ENCODE measurements at regions not wholly inside any gene's neighbourhood (a gene's known extent, or its start where the extent isn't known, plus 50 kb on each side); places are given as distances from the start of the nearest gene placed in this dataset.

GRCh38 chr3:72345237-72345878 is 502.9 kb downstream of the SHQ1 start:
- H3K4me3 ChIP-seq (ENCODE audit: low read depth in 2 of 2, low read length in 1 of 2): no peak overlapping the region
- no peak overlapping the region for H3K4me2 ChIP-seq
- no peak for DNase-seq
- peaks cover 2 to 17% of the 10 kb centered on the region in 2 experiments; a peak in 3 of 4 replicates for H3K4me1 ChIP-seq (ENCODE audit: control insufficient read depth in 1 of 2, insufficient read depth in 2 of 2, low read depth in 1 of 2, low read length in 1 of 2)
- H3K27me3 ChIP-seq (ENCODE audit: insufficient read depth): no peaks in the 10 kb centered on the region; the same call in 1 of the 2 replicates
- H3F3A ChIP-seq (replicated peaks; ENCODE audit: insufficient read depth): peaks cover 28% of the 10 kb centered on the region
- H3K9ac ChIP-seq: no peak overlapping the region
- ChIA-PET CTCF (no interaction called here), POLR2A (no interaction called here)
- no peak overlapping the region for H2AFZ ChIP-seq (ENCODE audit: low read depth)
- peaks cover 18% of the 10 kb centered on the region; the same call in 1 of the 2 replicates for H4K20me1 ChIP-seq (ENCODE audit: insufficient read depth)
- no peaks in the 10 kb centered on the region for H3K36me3 ChIP-seq (replicated peaks in 1 of 2; ENCODE audit: control insufficient read depth in 1 of 2, insufficient read depth in 2 of 2, low read length in 1 of 2)
- 86% methylated on average over 7 of the region's 7 CpGs for WGBS (ENCODE audit: low lambda C conversion rate)
- H3K27ac ChIP-seq (ENCODE audit: low read depth in 2 of 2, low read length in 1 of 2): no peak overlapping the region
- no peaks in the 10 kb centered on the region for H3K9me2 ChIP-seq
- no peaks in the 10 kb centered on the region for H3K9me3 ChIP-seq
- TF ChIP-seq GATA2 (CRISPR knock-in tag; IDR thresholded peaks at IDR 0.05): no peak
- TF ChIP-seq EP300 (IDR thresholded peaks at IDR 0.05; ENCODE audit: borderline replicate concordance in 1 of 2, low read depth in 1 of 2, low read length in 1 of 2): no peak
- TF ChIP-seq TAF1 (IDR thresholded peaks at IDR 0.05; ENCODE audit: borderline replicate concordance, low read depth, low read length): no peak
- TF ChIP-seq RXRA (IDR thresholded peaks at IDR 0.05; ENCODE audit: borderline replicate concordance, low read depth): no peak
- no peak for TF ChIP-seq GABPA (IDR thresholded peaks at IDR 0.05; ENCODE audit: low read depth)
- TF ChIP-seq FOXJ3 (CRISPR knock-in tag; IDR thresholded peaks at IDR 0.05): no peak
- no peak for TF ChIP-seq IRF3 (IDR thresholded peaks at IDR 0.05; ENCODE audit: low read depth, low read length)
- TF ChIP-seq MXI1 (IDR thresholded peaks at IDR 0.05; ENCODE audit: low read depth, low read length): no peak
- TF ChIP-seq MAX (IDR thresholded peaks at IDR 0.05; ENCODE audit: low read depth): no peak
- no peak for TF ChIP-seq RAD21 (IDR thresholded peaks at IDR 0.05; ENCODE audit: low read length)
- no peak for TF ChIP-seq TCF12 (IDR thresholded peaks at IDR 0.05)
- no peak for TF ChIP-seq NRF1 (IDR thresholded peaks at IDR 0.05; ENCODE audit: low read depth, low read length)
- TF ChIP-seq RCOR1 (IDR thresholded peaks at IDR 0.05; ENCODE audit: low read length): no peak
- TF ChIP-seq FOSL2 (IDR thresholded peaks at IDR 0.05; ENCODE audit: borderline replicate concordance, low read depth): no peak
- no peak for TF ChIP-seq NFIC (IDR thresholded peaks at IDR 0.05; ENCODE audit: borderline replicate concordance)
- no peak for TF ChIP-seq CTCF (IDR thresholded peaks at IDR 0.05)
- no peak for TF ChIP-seq JUND (IDR thresholded peaks at IDR 0.05)
- H3K79me2 ChIP-seq (ENCODE audit: insufficient read depth): no peaks in the 10 kb centered on the region
